Esophagus muscularis mucosa (tissue), 4 donors: ENCODE measurements at regions not wholly inside any gene's neighbourhood (a gene's known extent, or its start where the extent isn't known, plus 50 kb on each side); places are given as distances from the start of the nearest gene placed in this dataset.

Experiments
- DNase-seq: peaks from one replicate; pipeline ENCODE4 v3.0.0-alpha.2; 2017; ENCODE audit errors: extremely low spot score
- H3K27ac ChIP-seq, 4 donors: fragments of 200-600 bp; sonication (generic); replicated peaks in 1 of 4; 1 replicate in 3 of 4; 2 replicates in 1 of 4; pipeline ENCODE4 v1.5.1; 2016 to 2019; ENCODE audit warnings: mild to moderate bottlenecking in 1 of 4
- H3K27me3 ChIP-seq, 4 donors: fragments of 200-600 bp; sonication (generic); one replicate each; pipeline versions ENCODE4 v1.5.1 to v1.6.0; 2016 to 2019
- H3K36me3 ChIP-seq, 4 donors: fragments of 200-600 bp; sonication (generic); one replicate each; pipeline ENCODE4 v1.5.1; 2016 to 2019
- H3K4me1 ChIP-seq, 4 donors: fragments of 200-600 bp; sonication (generic); one replicate each; pipeline ENCODE4 v1.5.1; 2016 to 2019
- H3K4me3 ChIP-seq, 4 donors: fragments of 200-600 bp; sonication (generic); 1 replicate in 2 of 4; 2 replicates in 2 of 4; pipeline ENCODE4 v1.5.1; 2016 to 2019; ENCODE audit warnings: mild to moderate bottlenecking in 4 of 4, moderate library complexity in 1 of 4
- H3K9me3 ChIP-seq, 4 donors: fragments of 200-600 bp; sonication (generic); 1 replicate in 3 of 4; 2 replicates in 1 of 4; pipeline ENCODE4 v1.5.1; 2016 to 2019
- CTCF ChIP-seq, 3 experiments: fragments of 200-600 bp in 2 of 3; fragments of 450-650 bp in 1 of 3; sonication (generic) in 2 of 3; IDR thresholded peaks; one replicate each; pipeline ENCODE4 v1.5.1; 2017 to 2019; ENCODE audit warnings: antibody characterized with exemption in 3 of 3, mild to moderate bottlenecking in 2 of 3, moderate library complexity in 1 of 3
- EP300 ChIP-seq: sonication (generic); formaldehyde crosslinking; IDR thresholded peaks from one replicate; pipeline ENCODE4 v1.6.1; 2017; ENCODE audit warnings: antibody characterized with exemption
- POLR2A ChIP-seq: fragments of 450-650 bp; IDR thresholded peaks from one replicate; pipeline ENCODE4 v1.6.1; 2017; ENCODE audit warnings: antibody characterized with exemption, moderate library complexity, mild to moderate bottlenecking, low read depth
- POLR2AphosphoS5 ChIP-seq, 2 donors: sonication (generic); formaldehyde crosslinking; IDR thresholded peaks; one replicate each; pipeline ENCODE4 v1.6.1; 2017; ENCODE audit warnings: antibody characterized with exemption in 2 of 2
- WGBS: methylation state at CpG from one replicate; pipeline ENCODE4 v1.1.5; 2018; 5-methylcytosine and 5-hydroxymethylcytosine counted together
- intact Hi-C: fragments of 100-400 bp; cut with DNase I; formaldehyde crosslinking; loops from one replicate; pipeline ENCODE4 v1.15.1; 2023

- no peak overlapping the region for H3K4me3 ChIP-seq
- no peaks in the 10 kb centered on the region for H3K36me3 ChIP-seq
- H3K27me3 ChIP-seq: peaks cover 0 to 81% (median 0%) of the 10 kb centered on the region in 4 donors
- TF ChIP-seq EP300 (no peak), CTCF (IDR thresholded peaks at IDR 0.05) (no peak), POLR2A (no peak), POLR2AphosphoS5 (IDR thresholded peaks at IDR 0.05) (no peak)
- H3K27ac ChIP-seq: no peak overlapping the region
- no peak for DNase-seq
- no peaks in the 10 kb centered on the region for H3K9me3 ChIP-seq
- intact Hi-C loops: no loop called here
- H3K4me1 ChIP-seq: no peaks in the 10 kb centered on the region
- 82% methylated on average over 15 of the region's 15 CpGs for WGBS
Measured at GRCh38 chr14:104371031-104371430, 208.5 kb upstream of the C14orf180 start.

- peaks cover 0 to 90% (median 0%) of the 10 kb centered on the region in 4 donors for H3K27me3 ChIP-seq
- no peak for DNase-seq
- intact Hi-C loops: no loop called here
- H3K9me3 ChIP-seq: no peaks in the 10 kb centered on the region
- no peaks in the 10 kb centered on the region for H3K4me1 ChIP-seq
- no peaks in the 10 kb centered on the region for H3K36me3 ChIP-seq
- no peak overlapping the region for H3K4me3 ChIP-seq
- no peak overlapping the region for H3K27ac ChIP-seq
- 93% methylated on average over 6 of the region's 6 CpGs for WGBS
- TF ChIP-seq POLR2A (no peak), POLR2AphosphoS5 (IDR thresholded peaks at IDR 0.05) (no peak), EP300 (no peak), CTCF (IDR thresholded peaks at IDR 0.05) (no peak)
Measured at GRCh38 chr14:104371917-104372316, 207.6 kb upstream of the C14orf180 start.

GRCh38 chr14:104372390-104373054 lies 207.0 kb upstream of the C14orf180 start:
- Histone ChIP-seq H3K27ac (no peak overlapping the region), H3K36me3 (no peaks in the 10 kb centered on the region), H3K4me3 (no peak overlapping the region), H3K27me3 (peaks cover 0 to 93% (median 0%) of the 10 kb centered on the region in 4 donors), H3K9me3 (no peaks in the 10 kb centered on the region), H3K4me1 (no peaks in the 10 kb centered on the region)
- intact Hi-C loops: no loop called here
- WGBS: 78% methylated on average over 11 of the region's 16 CpGs
- TF ChIP-seq EP300 (no peak), POLR2AphosphoS5 (IDR thresholded peaks at IDR 0.05) (no peak), CTCF (IDR thresholded peaks at IDR 0.05) (no peak), POLR2A (no peak)
- no peak for DNase-seq

- Histone ChIP-seq H3K4me1 (no peaks in the 10 kb centered on the region), H3K4me3 (no peak overlapping the region), H3K36me3 (no peaks in the 10 kb centered on the region), H3K9me3 (no peaks in the 10 kb centered on the region), H3K27ac (no peak overlapping the region), H3K27me3 (peaks cover 0 to 86% (median 0%) of the 10 kb centered on the region in 4 donors)
- no peak for TF ChIP-seq POLR2A
- TF ChIP-seq POLR2AphosphoS5 (IDR thresholded peaks at IDR 0.05): no peak
- TF ChIP-seq EP300: no peak
- TF ChIP-seq CTCF (IDR thresholded peaks at IDR 0.05): no peak
- 73% methylated on average over 13 of the region's 26 CpGs for WGBS
- intact Hi-C loops: no loop called here
- no peak for DNase-seq
Measured at GRCh38 chr14:104373055-104373854, 206.3 kb upstream of the C14orf180 start.
